Uterus (tissue), 3 donors: ENCODE measurements at regions not wholly inside any gene's neighbourhood (a gene's known extent, or its start where the extent isn't known, plus 50 kb on each side); places are given as distances from the start of the nearest gene placed in this dataset.

Experiments
- DNase-seq, 2 donors: peaks; one replicate each; pipeline ENCODE4 v3.0.0-alpha.2; 2019 to 2020
- H3K27ac ChIP-seq, 2 donors: fragments of 200-600 bp; sonication (generic); 1 replicate in 1 of 2; 2 replicates in 1 of 2; pipeline ENCODE4 v1.5.1; 2016 to 2018
- H3K27me3 ChIP-seq, 2 donors: fragments of 200-600 bp; sonication (generic); one replicate each; pipeline ENCODE4 v1.5.1; 2018 to 2019; ENCODE audit warnings: control low read depth in 1 of 2
- H3K36me3 ChIP-seq, 2 donors: fragments of 200-600 bp; sonication (generic); one replicate each; pipeline ENCODE4 v1.5.1; 2019; ENCODE audit warnings: control low read depth in 1 of 2
- H3K4me1 ChIP-seq, 2 donors: fragments of 200-600 bp; sonication (generic); one replicate each; pipeline ENCODE4 v1.5.1; 2018 to 2019; ENCODE audit warnings: control low read depth in 1 of 2
- H3K4me3 ChIP-seq, 2 donors: fragments of 200-600 bp; sonication (generic); 1 replicate in 1 of 2; 2 replicates in 1 of 2; pipeline ENCODE4 v1.5.1; 2018 to 2019; ENCODE audit warnings: mild to moderate bottlenecking in 1 of 2
- H3K9me3 ChIP-seq, 2 donors: fragments of 200-600 bp; sonication (generic); one replicate each; pipeline ENCODE4 v1.5.1; 2019; ENCODE audit warnings: control low read depth in 1 of 2
- POLR2A ChIP-seq, 2 donors: fragments of 450-650 bp; IDR thresholded peaks; one replicate each; pipeline ENCODE4 v1.6.1; 2016; ENCODE audit warnings: antibody characterized with exemption in 2 of 2, mild to moderate bottlenecking in 1 of 2, moderate library complexity in 1 of 2
- intact Hi-C: fragments of 100-400 bp; cut with DNase I; formaldehyde crosslinking; loops from one replicate; pipeline ENCODE4 v1.15.1; 2023; ENCODE audit warnings: low total_unique reads
- TF ChIP-seq, protein P1 (sequence below), 4 experiments: fragments of 200-600 bp in 2 of 4; fragments of 450-650 bp in 2 of 4; sonication (generic) in 2 of 4; IDR thresholded peaks; one replicate each; pipeline ENCODE4 v1.5.1; 2016 to 2019; ENCODE audit warnings: antibody characterized with exemption in 4 of 4, mild to moderate bottlenecking in 2 of 4, moderate library complexity in 1 of 4
- donor health status: DM: yes; HTN: yes; CAD: no.

DNA sequence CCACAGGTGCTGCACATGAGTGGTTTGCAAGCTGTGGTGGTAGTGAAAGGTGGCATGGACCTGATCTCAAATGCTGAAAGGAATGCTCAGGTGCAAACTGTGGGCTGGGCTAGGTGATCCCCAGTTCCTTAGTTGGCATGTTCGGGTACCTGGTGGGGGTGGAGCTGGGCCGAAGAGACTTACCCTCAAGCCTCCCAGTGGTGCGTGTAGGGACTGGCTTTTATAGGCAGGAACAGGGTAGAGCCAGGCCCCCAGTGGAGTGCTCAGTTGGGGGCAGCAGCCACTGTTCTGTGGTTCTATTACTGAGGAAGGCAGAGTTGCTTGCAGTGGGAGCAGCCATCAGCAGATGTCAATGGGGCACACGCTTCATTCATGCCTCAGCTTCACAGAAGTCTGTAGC lies 399.8 kb downstream of the HTR1B start:
- Histone ChIP-seq H3K27ac (no peak overlapping the region), H3K4me3 (no peak overlapping the region), H3K4me1 (no peaks in the 10 kb centered on the region), H3K9me3 (no peaks in the 10 kb centered on the region), H3K36me3 (no peaks in the 10 kb centered on the region), H3K27me3 (no peaks in the 10 kb centered on the region)
- DNase-seq: no peak
- TF ChIP-seq POLR2A (IDR thresholded peaks at IDR 0.05): no peak
- TF ChIP-seq, protein P1, sequence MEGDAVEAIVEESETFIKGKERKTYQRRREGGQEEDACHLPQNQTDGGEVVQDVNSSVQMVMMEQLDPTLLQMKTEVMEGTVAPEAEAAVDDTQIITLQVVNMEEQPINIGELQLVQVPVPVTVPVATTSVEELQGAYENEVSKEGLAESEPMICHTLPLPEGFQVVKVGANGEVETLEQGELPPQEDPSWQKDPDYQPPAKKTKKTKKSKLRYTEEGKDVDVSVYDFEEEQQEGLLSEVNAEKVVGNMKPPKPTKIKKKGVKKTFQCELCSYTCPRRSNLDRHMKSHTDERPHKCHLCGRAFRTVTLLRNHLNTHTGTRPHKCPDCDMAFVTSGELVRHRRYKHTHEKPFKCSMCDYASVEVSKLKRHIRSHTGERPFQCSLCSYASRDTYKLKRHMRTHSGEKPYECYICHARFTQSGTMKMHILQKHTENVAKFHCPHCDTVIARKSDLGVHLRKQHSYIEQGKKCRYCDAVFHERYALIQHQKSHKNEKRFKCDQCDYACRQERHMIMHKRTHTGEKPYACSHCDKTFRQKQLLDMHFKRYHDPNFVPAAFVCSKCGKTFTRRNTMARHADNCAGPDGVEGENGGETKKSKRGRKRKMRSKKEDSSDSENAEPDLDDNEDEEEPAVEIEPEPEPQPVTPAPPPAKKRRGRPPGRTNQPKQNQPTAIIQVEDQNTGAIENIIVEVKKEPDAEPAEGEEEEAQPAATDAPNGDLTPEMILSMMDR (IDR thresholded peaks at IDR 0.05): no peak
- intact Hi-C loops: no loop called here

DNA sequence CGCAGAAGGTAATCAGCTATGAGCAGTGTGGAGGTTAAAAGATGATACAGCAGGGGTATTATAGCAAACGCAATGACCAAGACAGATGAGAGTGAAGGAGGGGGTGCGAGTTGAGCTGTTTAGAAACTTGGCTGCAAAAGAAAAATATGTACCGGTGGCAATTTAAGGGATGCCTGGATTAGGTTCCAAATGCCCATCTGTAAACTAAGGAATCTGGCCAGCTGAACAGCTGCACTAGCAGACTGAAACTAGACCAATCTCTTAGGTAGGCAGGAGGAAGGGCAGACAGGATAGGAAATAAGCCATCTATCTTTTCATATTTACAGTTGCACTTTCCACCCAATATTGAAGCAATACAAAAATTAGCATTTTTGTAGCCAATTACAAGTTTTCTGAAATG lies 407.6 kb downstream of the HTR1B start:
- no peak overlapping the region for H3K27ac ChIP-seq
- no peaks in the 10 kb centered on the region for H3K27me3 ChIP-seq
- no peaks in the 10 kb centered on the region for H3K9me3 ChIP-seq
- no peaks in the 10 kb centered on the region for H3K4me1 ChIP-seq
- H3K4me3 ChIP-seq: no peak overlapping the region
- TF ChIP-seq, protein P1 (IDR thresholded peaks at IDR 0.05): no peak
- no peak for TF ChIP-seq POLR2A (IDR thresholded peaks at IDR 0.05)
- H3K36me3 ChIP-seq: no peaks in the 10 kb centered on the region
- no peak for DNase-seq
- intact Hi-C loops: no loop called here

DNA sequence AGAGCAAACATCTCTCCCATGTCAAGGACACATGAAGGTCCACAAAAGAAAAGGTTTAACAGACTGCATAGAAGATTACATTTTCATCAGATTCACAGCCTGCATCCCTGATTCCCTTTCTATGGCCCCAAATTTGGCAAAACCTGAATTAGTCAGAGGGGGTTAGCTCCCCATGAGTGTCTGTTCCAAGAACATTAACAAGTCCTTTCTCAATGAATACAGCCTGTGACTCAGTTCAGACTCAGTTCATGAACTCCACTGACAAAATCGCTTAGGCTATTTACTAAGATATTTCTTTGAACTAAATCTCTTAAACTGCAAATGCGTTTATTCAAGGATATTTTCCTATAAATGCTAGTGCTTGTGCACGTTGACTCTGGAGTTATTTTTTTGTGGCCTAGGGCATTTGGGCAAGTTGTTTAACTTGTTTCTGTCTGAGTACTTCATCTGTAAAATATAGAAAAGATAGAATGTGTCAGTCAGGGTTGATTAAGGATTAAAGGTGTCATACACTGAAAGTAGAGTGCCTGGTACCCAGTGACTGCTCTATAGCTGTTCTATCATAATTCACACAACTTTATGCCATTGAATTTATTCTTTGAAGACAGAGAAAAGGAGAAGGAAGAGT lies 422.6 kb downstream of the HTR1B start:
- no peaks in the 10 kb centered on the region for H3K36me3 ChIP-seq
- TF ChIP-seq, protein P1 (IDR thresholded peaks at IDR 0.05): no peak
- no peak for TF ChIP-seq POLR2A (IDR thresholded peaks at IDR 0.05)
- no peak for DNase-seq
- no peaks in the 10 kb centered on the region for H3K9me3 ChIP-seq
- H3K27me3 ChIP-seq: no peaks in the 10 kb centered on the region
- H3K4me1 ChIP-seq: no peaks in the 10 kb centered on the region
- H3K4me3 ChIP-seq: no peak overlapping the region
- no peak overlapping the region for H3K27ac ChIP-seq
- intact Hi-C loops: no loop called here

DNA sequence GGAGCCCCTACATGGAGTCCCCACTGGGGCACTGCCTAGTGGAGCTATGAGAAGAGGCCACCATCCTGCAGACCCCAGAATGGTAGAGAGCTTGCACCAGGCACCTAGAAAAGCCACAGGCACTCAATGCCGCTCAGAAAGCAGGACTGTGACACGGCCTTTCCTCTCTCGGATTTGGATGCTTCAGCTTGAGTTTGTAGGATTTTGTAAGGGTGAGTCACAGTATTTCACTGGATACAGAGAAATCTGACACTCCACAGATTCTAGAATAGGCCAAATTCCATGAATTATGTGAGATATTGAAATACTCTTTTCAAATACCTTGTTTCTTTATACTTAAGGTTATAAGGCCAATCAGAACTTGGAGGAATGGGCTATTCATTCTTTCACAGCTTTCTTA lies 424.5 kb downstream of the HTR1B start:
- DNase-seq: no peak
- TF ChIP-seq, protein P1 (IDR thresholded peaks at IDR 0.05): no peak
- no peak for TF ChIP-seq POLR2A (IDR thresholded peaks at IDR 0.05)

DNA sequence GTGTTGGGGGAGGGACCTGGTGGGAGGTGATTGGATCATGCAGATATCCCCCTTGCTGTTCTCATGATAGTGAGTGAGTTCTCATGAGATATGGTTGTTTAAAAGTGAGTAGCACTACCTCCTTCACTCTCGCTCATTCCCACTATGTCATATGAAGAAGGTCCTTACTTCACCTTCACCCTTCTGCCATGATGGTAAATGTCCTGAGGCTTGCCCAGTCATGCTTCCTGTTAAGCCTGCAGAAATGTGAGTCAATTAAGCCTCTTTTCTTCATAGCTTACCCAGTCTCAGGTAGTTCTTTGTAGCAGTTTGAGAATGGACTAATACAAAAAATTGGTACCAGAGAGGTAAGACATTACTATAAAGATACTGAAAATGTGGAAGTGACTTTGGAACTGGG lies 425.9 kb downstream of the HTR1B start:
- DNase-seq: no peak
- intact Hi-C loops: no loop called here
- TF ChIP-seq, protein P1 (IDR thresholded peaks at IDR 0.05): no peak
- TF ChIP-seq POLR2A (IDR thresholded peaks at IDR 0.05): no peak

More for the DNA sequence above, 424.5 kb downstream of the HTR1B start:
- Histone ChIP-seq H3K36me3 (no peaks in the 10 kb centered on the region), H3K27me3 (no peaks in the 10 kb centered on the region), H3K9me3 (no peaks in the 10 kb centered on the region), H3K4me1 (no peaks in the 10 kb centered on the region), H3K4me3 (no peak overlapping the region), H3K27ac (no peak overlapping the region)
- intact Hi-C loops: no loop called here

More for the DNA sequence above, 425.9 kb downstream of the HTR1B start:
- no peak overlapping the region for H3K27ac ChIP-seq
- H3K4me1 ChIP-seq: no peaks in the 10 kb centered on the region
- H3K36me3 ChIP-seq: no peaks in the 10 kb centered on the region
- H3K9me3 ChIP-seq: no peaks in the 10 kb centered on the region
- H3K27me3 ChIP-seq: no peaks in the 10 kb centered on the region
- no peak overlapping the region for H3K4me3 ChIP-seq
